BJ (cell line): ENCODE measurements at regions not wholly inside any gene's neighbourhood (a gene's known extent, or its start where the extent isn't known, plus 50 kb on each side); places are given as distances from the start of the nearest gene placed in this dataset.

Experiments
- CTCF ChIA-PET: fragments of 350-600 bp; formaldehyde crosslinking; extraction: SDS; loops from one replicate; lab custom pipeline; 2021; ENCODE audit warnings: antibody characterized with exemption, inconsistent platforms; lab: Yijun Ruan, JAX
- POLR2A ChIA-PET: fragments of 300-600 bp; sonication (Branson Sonifier 250); formaldehyde crosslinking; extraction: SDS; loops from one replicate; lab custom pipeline; 2021; ENCODE audit warnings: antibody characterized with exemption; lab: Charles Lee
- DNase-seq: peaks from one replicate; pipeline ENCODE4 v3.0.0-alpha.2; 2011; ENCODE audit warnings: low read depth
- H3K27me3 ChIP-seq: 2 replicates; pipeline ENCODE4 v1.6.0; 2011; ENCODE audit warnings: low read length; ENCODE audit not compliant: control insufficient read depth, insufficient read depth
- H3K36me3 ChIP-seq: 2 replicates; pipeline ENCODE4 v1.5.1; 2011; ENCODE audit warnings: low read length; ENCODE audit not compliant: control insufficient read depth, insufficient read depth
- H3K4me3 ChIP-seq: 2 replicates; pipeline ENCODE4 v1.5.1; 2011; ENCODE audit warnings: low read depth, mild to moderate bottlenecking, control low read depth, low read length
- CTCF ChIP-seq: IDR thresholded peaks from 2 replicates; pipeline ENCODE4 v1.5.1; 2011; ENCODE audit warnings: low read depth, mild to moderate bottlenecking, control low read depth, inconsistent platforms, low read length, moderate library complexity; ENCODE audit not compliant: insufficient read depth

DNA sequence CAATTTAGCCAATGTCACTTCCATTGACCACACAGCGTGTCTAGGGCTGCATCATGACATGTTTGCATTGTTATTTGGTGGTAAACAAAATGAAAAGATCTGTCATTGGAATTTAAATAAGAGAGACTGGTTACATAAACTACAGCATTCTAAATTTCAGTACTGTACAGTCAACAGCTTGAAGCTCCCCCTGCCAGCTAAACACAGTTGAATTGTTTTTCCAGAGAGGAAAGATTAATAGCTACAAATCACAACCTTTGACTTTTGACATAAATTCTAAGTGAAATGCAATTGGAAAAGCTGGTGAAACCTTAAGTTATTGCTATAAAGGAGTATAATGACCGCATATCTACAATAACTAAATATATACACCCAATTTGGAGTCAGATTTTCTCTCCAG is 1600.0 kb upstream of the ACVR2A start:
- no peak for DNase-seq
- CTCF ChIA-PET, result no interaction called here
- Histone ChIP-seq H3K36me3 (no peaks in the 10 kb centered on the region), H3K27me3 (no peaks in the 10 kb centered on the region), H3K4me3 (no peak overlapping the region)
- POLR2A ChIA-PET, result interaction anchor here (0.5 kb wide), 1 partner anchor 1723 kb away, joined by 3 read pairs; no protein-coding TSS in a partner anchor
- no peak for TF ChIP-seq CTCF

- ChIA-PET POLR2A (no interaction called here), CTCF (interaction anchor here (0.8 kb wide), 1 partner anchor 32 kb away, joined by 3 read pairs; no protein-coding TSS in a partner anchor)
- H3K4me3 ChIP-seq, result no peak overlapping the region
- no peak for DNase-seq
- no peak for TF ChIP-seq CTCF
- H3K36me3 ChIP-seq, result no peaks in the 10 kb centered on the region
- H3K27me3 ChIP-seq, result no peaks in the 10 kb centered on the region
These were observed 1600.7 kb upstream of the ACVR2A start for GRCh38 chr2:146244131-146244530.

DNA sequence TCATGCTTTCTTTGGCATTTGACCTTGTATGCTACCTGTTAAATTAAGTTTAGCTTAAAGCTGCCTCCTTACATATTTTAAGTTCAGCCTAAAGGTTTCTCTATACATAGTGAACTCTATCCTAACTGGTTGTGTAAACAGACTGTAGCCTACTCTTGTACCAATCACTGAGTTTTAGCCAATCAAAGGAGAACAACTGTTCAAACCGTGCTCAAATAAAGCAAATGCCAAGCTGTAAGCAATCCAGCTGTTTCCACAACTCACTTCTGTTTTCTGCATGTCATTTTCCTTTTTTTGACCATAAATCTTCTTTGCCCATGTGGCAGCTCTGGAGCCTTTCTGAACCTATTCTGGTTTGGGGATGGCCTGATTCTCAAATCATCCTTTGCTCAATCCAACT is 1603.8 kb upstream of the ACVR2A start:
- ChIA-PET POLR2A (no interaction called here), CTCF (no interaction called here)
- no peaks in the 10 kb centered on the region for H3K36me3 ChIP-seq
- TF ChIP-seq CTCF, result no peak
- H3K27me3 ChIP-seq, result no peaks in the 10 kb centered on the region
- DNase-seq, result no peak
- no peak overlapping the region for H3K4me3 ChIP-seq

GRCh38 chr2:146240391-146240790 is 1604.4 kb upstream of the ACVR2A start:
- DNase-seq, result no peak
- CTCF ChIA-PET, result no interaction called here
- no peaks in the 10 kb centered on the region for H3K36me3 ChIP-seq
- H3K4me3 ChIP-seq, result no peak overlapping the region
- TF ChIP-seq CTCF, result no peak
- POLR2A ChIA-PET, result no interaction called here
- H3K27me3 ChIP-seq, result no peaks in the 10 kb centered on the region

- peak; percentile 89 for DNase-seq
- ChIA-PET POLR2A (no interaction called here), CTCF (no interaction called here)
- no peak for TF ChIP-seq CTCF
- Histone ChIP-seq H3K4me3 (no peak overlapping the region), H3K27me3 (no peaks in the 10 kb centered on the region), H3K36me3 (no peaks in the 10 kb centered on the region)
These were observed 1605.3 kb upstream of the ACVR2A start for GRCh38 chr2:146239392-146240135.
